ENCODE measurements at regions not wholly inside any gene's neighbourhood (a gene's known extent, or its start where the extent isn't known, plus 50 kb on each side); places are given as distances from the start of the nearest gene placed in this dataset.

DNA sequence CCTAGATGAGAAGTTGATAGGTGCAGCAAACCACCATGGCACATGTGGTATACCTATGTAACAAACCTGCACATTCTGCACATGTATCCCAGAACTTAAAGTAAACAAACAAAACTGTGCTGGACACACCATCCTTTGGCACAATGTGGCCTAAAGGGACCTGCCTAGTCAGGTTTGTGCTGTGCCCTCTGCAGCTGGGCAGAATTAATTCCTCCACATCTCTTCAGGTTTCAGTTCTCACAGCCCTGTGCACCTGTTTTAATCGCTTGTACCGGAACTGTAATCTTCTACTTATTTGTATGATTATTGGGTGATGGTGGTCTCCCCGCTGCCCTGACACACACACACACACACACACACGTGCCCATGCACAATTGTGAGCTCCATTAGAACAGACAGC, 252.7 kb downstream of the ACTR3B start:
- H3K9ac ChIP-seq (ENCODE audit: low read length): no peak overlapping the region
- H3K79me2 ChIP-seq (ENCODE audit: control insufficient read depth, insufficient read depth, low read length): no peaks in the 10 kb centered on the region
- no peak overlapping the region for H2BK15ac ChIP-seq (replicated peaks; ENCODE audit: low read depth)
- H3K4me3 ChIP-seq (ENCODE audit: low read length): no peak overlapping the region
- no peak overlapping the region for H3K4ac ChIP-seq (ENCODE audit: low read depth, low read length)
- no peak overlapping the region for H3K27ac ChIP-seq (ENCODE audit: low read depth, low read length)
- H4K5ac ChIP-seq (ENCODE audit: low read length): no peak overlapping the region
- no peak for DNase-seq
- no peak overlapping the region for H3K18ac ChIP-seq (ENCODE audit: low read length)
- H3K56ac ChIP-seq (ENCODE audit: low read length): no peak overlapping the region
- no peaks in the 10 kb centered on the region for H3K36me3 ChIP-seq (ENCODE audit: control insufficient read depth, insufficient read depth, low read length)
- H2AK5ac ChIP-seq (ENCODE audit: low read length): no peak overlapping the region
- H3K4me1 ChIP-seq (ENCODE audit: control insufficient read depth, low read depth, low read length): no peaks in the 10 kb centered on the region
- no CpG with 5 or more reads among the region's 4 CpGs for WGBS (ENCODE audit: extremely low coverage, insufficient coverage, low lambda C conversion rate)
- no peak overlapping the region for H3K23ac ChIP-seq (ENCODE audit: low read length)
- no peaks in the 10 kb centered on the region for H3K27me3 ChIP-seq (ENCODE audit: insufficient read depth, low read length, poor library complexity)
- H2BK120ac ChIP-seq (ENCODE audit: low read depth, low read length): no peak overlapping the region
- H2BK5ac ChIP-seq (ENCODE audit: low read length): no peak overlapping the region
- no peak overlapping the region for H4K8ac ChIP-seq (ENCODE audit: low read depth, low read length)
- no peak overlapping the region for H3K4me2 ChIP-seq (ENCODE audit: low read length)
- H3K79me1 ChIP-seq (ENCODE audit: low read length): no peaks in the 10 kb centered on the region

GRCh38 chr7:153017223-153017622, 257.7 kb downstream of the ACTR3B start:
- Histone ChIP-seq H3K4me2 (ENCODE audit: low read length) (no peak overlapping the region), H2BK15ac (replicated peaks; ENCODE audit: low read depth) (no peak overlapping the region), H3K4me3 (ENCODE audit: low read length) (no peak overlapping the region), H2BK5ac (ENCODE audit: low read length) (no peak overlapping the region), H3K79me2 (ENCODE audit: control insufficient read depth, insufficient read depth, low read length) (no peaks in the 10 kb centered on the region), H3K56ac (ENCODE audit: low read length) (no peak overlapping the region), H2BK120ac (ENCODE audit: low read depth, low read length) (no peak overlapping the region), H3K23ac (ENCODE audit: low read length) (no peak overlapping the region), H4K5ac (ENCODE audit: low read length) (no peak overlapping the region), H3K79me1 (ENCODE audit: low read length) (no peaks in the 10 kb centered on the region), H2AK5ac (ENCODE audit: low read length) (no peak overlapping the region), H3K4ac (ENCODE audit: low read depth, low read length) (no peak overlapping the region), H3K27ac (ENCODE audit: low read depth, low read length) (no peak overlapping the region), H3K9ac (ENCODE audit: low read length) (no peak overlapping the region), H4K8ac (ENCODE audit: low read depth, low read length) (no peak overlapping the region), H3K4me1 (ENCODE audit: control insufficient read depth, low read depth, low read length) (no peaks in the 10 kb centered on the region), H3K27me3 (ENCODE audit: insufficient read depth, low read length, poor library complexity) (no peaks in the 10 kb centered on the region), H3K18ac (ENCODE audit: low read length) (no peak overlapping the region), H3K36me3 (ENCODE audit: control insufficient read depth, insufficient read depth, low read length) (no peaks in the 10 kb centered on the region)
- no peak for DNase-seq
- WGBS (ENCODE audit: extremely low coverage, insufficient coverage, low lambda C conversion rate): no CpG with 5 or more reads among the region's 14 CpGs

GRCh38 chr7:153021542-153021941, 262.0 kb downstream of the ACTR3B start:
- Histone ChIP-seq H3K4me1 (ENCODE audit: control insufficient read depth, low read depth, low read length) (peaks cover 4% of the 10 kb centered on the region), H2BK15ac (replicated peaks; ENCODE audit: low read depth) (no peak overlapping the region), H3K27ac (ENCODE audit: low read depth, low read length) (no peak overlapping the region), H3K4ac (ENCODE audit: low read depth, low read length) (no peak overlapping the region), H2BK5ac (ENCODE audit: low read length) (no peak overlapping the region), H3K36me3 (ENCODE audit: control insufficient read depth, insufficient read depth, low read length) (no peaks in the 10 kb centered on the region), H4K8ac (ENCODE audit: low read depth, low read length) (no peak overlapping the region), H2AK5ac (ENCODE audit: low read length) (no peak overlapping the region), H3K9ac (ENCODE audit: low read length) (no peak overlapping the region), H2BK120ac (ENCODE audit: low read depth, low read length) (no peak overlapping the region), H3K27me3 (ENCODE audit: insufficient read depth, low read length, poor library complexity) (no peaks in the 10 kb centered on the region), H3K4me3 (ENCODE audit: low read length) (no peak overlapping the region), H3K18ac (ENCODE audit: low read length) (no peak overlapping the region), H3K4me2 (ENCODE audit: low read length) (no peak overlapping the region), H3K79me2 (ENCODE audit: control insufficient read depth, insufficient read depth, low read length) (no peaks in the 10 kb centered on the region), H3K79me1 (ENCODE audit: low read length) (no peaks in the 10 kb centered on the region), H3K23ac (ENCODE audit: low read length) (no peak overlapping the region), H4K5ac (ENCODE audit: low read length) (no peak overlapping the region), H3K56ac (ENCODE audit: low read length) (no peak overlapping the region)
- WGBS (ENCODE audit: extremely low coverage, insufficient coverage, low lambda C conversion rate): no CpG with 5 or more reads among the region's 6 CpGs
- no peak for DNase-seq

DNA sequence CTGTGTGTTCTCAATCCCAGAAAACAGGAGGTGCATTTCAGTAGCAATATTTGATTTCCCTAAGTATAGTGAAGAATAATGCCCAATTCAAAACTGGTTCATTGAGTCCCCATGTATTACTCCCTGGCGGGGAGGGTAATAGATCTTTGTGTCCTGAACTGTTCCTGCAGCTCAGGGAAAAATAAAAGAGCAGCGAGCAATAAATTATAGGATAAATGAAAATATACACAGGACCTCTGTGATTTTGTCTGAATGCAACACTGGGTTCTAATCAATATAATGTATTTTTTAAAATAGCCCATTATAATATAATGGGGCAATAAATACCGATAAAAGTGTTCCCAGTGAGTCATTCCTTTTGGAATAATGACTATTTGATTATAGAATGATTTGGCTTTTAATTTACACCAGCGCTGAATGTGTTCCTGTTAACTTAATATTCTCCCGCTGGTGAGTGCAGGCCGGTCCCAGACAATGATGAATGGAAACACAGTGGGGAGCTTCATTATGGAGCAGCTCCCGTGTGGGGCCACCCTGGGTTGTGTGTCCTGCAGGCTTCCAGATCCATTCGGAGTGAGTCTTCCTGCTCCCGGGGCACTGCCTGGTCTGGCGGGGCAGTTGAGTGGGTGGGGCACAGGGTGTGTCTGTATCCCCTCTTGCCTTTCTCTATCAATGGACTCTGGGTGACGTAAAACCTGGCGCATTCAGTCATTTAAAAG, 263.1 kb downstream of the ACTR3B start:
- no peak overlapping the region for H3K27ac ChIP-seq (ENCODE audit: low read depth, low read length)
- no peak overlapping the region for H3K56ac ChIP-seq (ENCODE audit: low read length)

DNA sequence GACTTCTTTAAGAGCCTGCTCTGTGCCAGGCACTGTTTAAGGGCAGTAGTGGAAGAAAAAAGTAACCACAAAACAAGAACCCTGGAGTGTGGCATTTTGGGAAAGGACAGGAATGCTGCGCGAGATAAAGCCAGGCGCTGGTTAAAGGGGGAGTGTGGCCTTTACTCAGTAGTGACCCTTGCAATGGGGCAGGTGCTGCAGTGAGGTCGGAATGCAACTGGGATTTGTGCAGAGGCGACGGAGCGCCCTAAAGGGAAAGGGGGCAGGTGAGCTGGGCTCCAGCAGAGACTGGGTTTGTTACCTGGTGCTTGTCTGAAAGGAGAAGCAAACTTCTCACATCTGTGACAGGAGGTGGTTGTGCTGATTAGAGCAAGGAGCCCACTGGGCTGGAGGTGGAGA, 263.6 kb downstream of the ACTR3B start:
- no peaks in the 10 kb centered on the region for H3K79me2 ChIP-seq (ENCODE audit: control insufficient read depth, insufficient read depth, low read length)
- no peak overlapping the region for H4K8ac ChIP-seq (ENCODE audit: low read depth, low read length)
- no peak overlapping the region for H2BK120ac ChIP-seq (ENCODE audit: low read depth, low read length)
- DNase-seq: no peak
- H2BK15ac ChIP-seq (replicated peaks; ENCODE audit: low read depth): no peak overlapping the region
- H3K27ac ChIP-seq (ENCODE audit: low read depth, low read length): no peak overlapping the region
- no peak overlapping the region for H3K18ac ChIP-seq (ENCODE audit: low read length)
- H3K56ac ChIP-seq (ENCODE audit: low read length): no peak overlapping the region
- WGBS (ENCODE audit: extremely low coverage, insufficient coverage, low lambda C conversion rate): no CpG with 5 or more reads among the region's 7 CpGs
- H3K4ac ChIP-seq (ENCODE audit: low read depth, low read length): no peak overlapping the region
- H3K79me1 ChIP-seq (ENCODE audit: low read length): no peaks in the 10 kb centered on the region
- no peaks in the 10 kb centered on the region for H3K27me3 ChIP-seq (ENCODE audit: insufficient read depth, low read length, poor library complexity)
- H3K4me3 ChIP-seq (ENCODE audit: low read length): no peak overlapping the region
- no peak overlapping the region for H3K23ac ChIP-seq (ENCODE audit: low read length)
- H4K5ac ChIP-seq (ENCODE audit: low read length): no peak overlapping the region
- no peak overlapping the region for H3K4me2 ChIP-seq (ENCODE audit: low read length)
- H2BK5ac ChIP-seq (ENCODE audit: low read length): no peak overlapping the region
- no peaks in the 10 kb centered on the region for H3K36me3 ChIP-seq (ENCODE audit: control insufficient read depth, insufficient read depth, low read length)
- no peak overlapping the region for H3K9ac ChIP-seq (ENCODE audit: low read length)
- no peak overlapping the region for H2AK5ac ChIP-seq (ENCODE audit: low read length)
- H3K4me1 ChIP-seq (ENCODE audit: control insufficient read depth, low read depth, low read length): peaks cover 4% of the 10 kb centered on the region

More for the DNA sequence above, 263.1 kb downstream of the ACTR3B start:
- Histone ChIP-seq H3K4me1 (ENCODE audit: control insufficient read depth, low read depth, low read length) (peaks cover 4% of the 10 kb centered on the region), H3K4me2 (ENCODE audit: low read length) (no peak overlapping the region), H2BK5ac (ENCODE audit: low read length) (no peak overlapping the region), H2BK120ac (ENCODE audit: low read depth, low read length) (no peak overlapping the region), H2BK15ac (replicated peaks; ENCODE audit: low read depth) (no peak overlapping the region), H4K8ac (ENCODE audit: low read depth, low read length) (no peak overlapping the region), H3K36me3 (ENCODE audit: control insufficient read depth, insufficient read depth, low read length) (no peaks in the 10 kb centered on the region), H3K9ac (ENCODE audit: low read length) (no peak overlapping the region), H3K18ac (ENCODE audit: low read length) (no peak overlapping the region), H3K23ac (ENCODE audit: low read length) (no peak overlapping the region), H4K5ac (ENCODE audit: low read length) (no peak overlapping the region), H2AK5ac (ENCODE audit: low read length) (no peak overlapping the region), H3K79me2 (ENCODE audit: control insufficient read depth, insufficient read depth, low read length) (no peaks in the 10 kb centered on the region), H3K27me3 (ENCODE audit: insufficient read depth, low read length, poor library complexity) (no peaks in the 10 kb centered on the region), H3K4ac (ENCODE audit: low read depth, low read length) (no peak overlapping the region), H3K79me1 (ENCODE audit: low read length) (no peaks in the 10 kb centered on the region), H3K4me3 (ENCODE audit: low read length) (no peak overlapping the region)
- no CpG with 5 or more reads among the region's 12 CpGs for WGBS (ENCODE audit: extremely low coverage, insufficient coverage, low lambda C conversion rate)
- DNase-seq: peak; percentile 7

- H3K23ac ChIP-seq (ENCODE audit: low read length): no peak overlapping the region
- no peak overlapping the region for H3K27ac ChIP-seq (ENCODE audit: low read depth, low read length)
- no peak overlapping the region for H3K18ac ChIP-seq (ENCODE audit: low read length)
- DNase-seq: no peak
- H3K27me3 ChIP-seq (ENCODE audit: insufficient read depth, low read length, poor library complexity): no peaks in the 10 kb centered on the region
- no peak overlapping the region for H2AK5ac ChIP-seq (ENCODE audit: low read length)
- no peak overlapping the region for H3K4me3 ChIP-seq (ENCODE audit: low read length)
- no peaks in the 10 kb centered on the region for H3K79me1 ChIP-seq (ENCODE audit: low read length)
- no peak overlapping the region for H4K8ac ChIP-seq (ENCODE audit: low read depth, low read length)
- no peaks in the 10 kb centered on the region for H3K36me3 ChIP-seq (ENCODE audit: control insufficient read depth, insufficient read depth, low read length)
- H4K5ac ChIP-seq (ENCODE audit: low read length): no peak overlapping the region
- H3K4me2 ChIP-seq (ENCODE audit: low read length): no peak overlapping the region
- no peak overlapping the region for H3K4ac ChIP-seq (ENCODE audit: low read depth, low read length)
- H3K4me1 ChIP-seq (ENCODE audit: control insufficient read depth, low read depth, low read length): peaks cover 4% of the 10 kb centered on the region
- no peak overlapping the region for H2BK15ac ChIP-seq (replicated peaks; ENCODE audit: low read depth)
- no peak overlapping the region for H2BK120ac ChIP-seq (ENCODE audit: low read depth, low read length)
- no peak overlapping the region for H3K56ac ChIP-seq (ENCODE audit: low read length)
- no CpG with 5 or more reads among the region's 11 CpGs for WGBS (ENCODE audit: extremely low coverage, insufficient coverage, low lambda C conversion rate)
- no peaks in the 10 kb centered on the region for H3K79me2 ChIP-seq (ENCODE audit: control insufficient read depth, insufficient read depth, low read length)
- no peak overlapping the region for H2BK5ac ChIP-seq (ENCODE audit: low read length)
- H3K9ac ChIP-seq (ENCODE audit: low read length): no peak overlapping the region
These were observed 267.7 kb downstream of the ACTR3B start for GRCh38 chr7:153027210-153027609.

All from mesendoderm (in vitro differentiated cells).